ENCODE measurements at regions not wholly inside any gene's neighbourhood (a gene's known extent, or its start where the extent isn't known, plus 50 kb on each side); places are given as distances from the start of the nearest gene placed in this dataset.

GRCh38 chr18:77870894-77871293 lies 621.2 kb downstream of the GALR1 start:
- TF ChIP-seq CTCF (IDR thresholded peaks at IDR 0.05; ENCODE audit: low read depth, low read length, poor library complexity, severe bottlenecking) (no peak), EZH2phosphoT487 (IDR thresholded peaks at IDR 0.05; ENCODE audit: borderline replicate concordance, low read length) (no peak)
